ENCODE measurements at regions not wholly inside any gene's neighbourhood (a gene's known extent, or its start where the extent isn't known, plus 50 kb on each side); places are given as distances from the start of the nearest gene placed in this dataset.
A peak's percentile ranks its signal among the peaks of the same experiment; 100 is the strongest.

DNA sequence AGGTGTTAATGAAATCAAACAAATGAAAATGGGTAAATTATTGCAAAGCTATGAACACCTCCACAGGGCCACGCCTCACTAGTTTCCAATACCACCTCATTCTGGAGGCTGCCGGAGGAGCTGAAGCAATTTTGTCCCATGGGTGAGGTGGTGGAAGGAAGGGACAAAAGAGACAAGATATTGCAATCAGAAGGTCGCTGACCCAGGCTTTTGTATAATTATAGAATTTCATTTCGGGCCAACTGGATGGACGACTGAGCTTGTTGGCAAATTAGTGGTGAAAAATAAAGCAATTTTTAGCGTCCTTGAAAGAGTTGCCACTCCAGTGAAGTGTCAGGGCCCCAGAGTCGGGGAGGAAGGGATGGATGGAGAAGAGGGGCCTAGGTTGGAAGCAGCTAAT, 147.9 kb downstream of the CYLD start:
- POLR2A ChIA-PET: no interaction called here
- DNase-seq (ENCODE audit: low read depth): no peak
- H3K4me3 ChIP-seq (ENCODE audit: low read depth, low read length): no peak overlapping the region
- H3K27me3 ChIP-seq (ENCODE audit: control insufficient read depth, insufficient read depth, low read length): no peaks in the 10 kb centered on the region
- TF ChIP-seq, protein P1, sequence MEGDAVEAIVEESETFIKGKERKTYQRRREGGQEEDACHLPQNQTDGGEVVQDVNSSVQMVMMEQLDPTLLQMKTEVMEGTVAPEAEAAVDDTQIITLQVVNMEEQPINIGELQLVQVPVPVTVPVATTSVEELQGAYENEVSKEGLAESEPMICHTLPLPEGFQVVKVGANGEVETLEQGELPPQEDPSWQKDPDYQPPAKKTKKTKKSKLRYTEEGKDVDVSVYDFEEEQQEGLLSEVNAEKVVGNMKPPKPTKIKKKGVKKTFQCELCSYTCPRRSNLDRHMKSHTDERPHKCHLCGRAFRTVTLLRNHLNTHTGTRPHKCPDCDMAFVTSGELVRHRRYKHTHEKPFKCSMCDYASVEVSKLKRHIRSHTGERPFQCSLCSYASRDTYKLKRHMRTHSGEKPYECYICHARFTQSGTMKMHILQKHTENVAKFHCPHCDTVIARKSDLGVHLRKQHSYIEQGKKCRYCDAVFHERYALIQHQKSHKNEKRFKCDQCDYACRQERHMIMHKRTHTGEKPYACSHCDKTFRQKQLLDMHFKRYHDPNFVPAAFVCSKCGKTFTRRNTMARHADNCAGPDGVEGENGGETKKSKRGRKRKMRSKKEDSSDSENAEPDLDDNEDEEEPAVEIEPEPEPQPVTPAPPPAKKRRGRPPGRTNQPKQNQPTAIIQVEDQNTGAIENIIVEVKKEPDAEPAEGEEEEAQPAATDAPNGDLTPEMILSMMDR (IDR thresholded peaks at IDR 0.05; ENCODE audit: insufficient read depth, low read depth, low read length): no peak
- no peaks in the 10 kb centered on the region for H3K36me3 ChIP-seq (ENCODE audit: control insufficient read depth, insufficient read depth, low read length)
- CTCF ChIA-PET: no interaction called here

DNA sequence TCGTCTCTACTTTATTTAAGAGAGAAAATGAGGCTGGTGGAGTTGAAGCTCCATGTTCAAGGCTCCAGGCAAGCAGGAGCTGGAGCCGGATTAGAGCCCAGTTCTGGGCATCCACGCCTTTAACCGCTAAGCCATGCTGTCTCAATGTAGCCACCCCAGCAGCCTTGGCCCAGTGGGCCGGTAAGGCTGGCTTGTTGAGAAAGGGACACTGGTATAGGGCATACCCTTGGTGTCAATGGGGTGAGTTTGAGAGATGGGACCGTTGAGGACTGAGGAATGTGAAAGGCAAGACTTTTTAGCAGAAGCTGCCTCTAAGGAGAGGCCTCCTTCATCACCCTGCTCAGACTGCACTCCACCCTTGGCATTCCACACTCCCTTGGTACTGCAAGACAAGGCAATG, 147.4 kb downstream of the CYLD start:
- no peaks in the 10 kb centered on the region for H3K27me3 ChIP-seq (ENCODE audit: control insufficient read depth, insufficient read depth, low read length)
- POLR2A ChIA-PET: no interaction called here
- CTCF ChIA-PET: no interaction called here
- DNase-seq (ENCODE audit: low read depth): no peak
- TF ChIP-seq, protein P1 (IDR thresholded peaks at IDR 0.05; ENCODE audit: insufficient read depth, low read depth, low read length): no peak
- H3K4me3 ChIP-seq (ENCODE audit: low read depth, low read length): no peak overlapping the region
- no peaks in the 10 kb centered on the region for H3K36me3 ChIP-seq (ENCODE audit: control insufficient read depth, insufficient read depth, low read length)

- Histone ChIP-seq H3K36me3 (ENCODE audit: control insufficient read depth, insufficient read depth, low read length) (no peaks in the 10 kb centered on the region), H3K4me3 (ENCODE audit: low read depth, low read length) (no peak overlapping the region), H3K27me3 (ENCODE audit: control insufficient read depth, insufficient read depth, low read length) (no peaks in the 10 kb centered on the region)
- CTCF ChIA-PET: no interaction called here
- no peak for DNase-seq (ENCODE audit: low read depth)
- POLR2A ChIA-PET: no interaction called here
- TF ChIP-seq, protein P1 (IDR thresholded peaks at IDR 0.05; ENCODE audit: insufficient read depth, low read depth, low read length): no peak
Measured at GRCh38 chr16:50888486-50889261, 146.8 kb downstream of the CYLD start.

DNA sequence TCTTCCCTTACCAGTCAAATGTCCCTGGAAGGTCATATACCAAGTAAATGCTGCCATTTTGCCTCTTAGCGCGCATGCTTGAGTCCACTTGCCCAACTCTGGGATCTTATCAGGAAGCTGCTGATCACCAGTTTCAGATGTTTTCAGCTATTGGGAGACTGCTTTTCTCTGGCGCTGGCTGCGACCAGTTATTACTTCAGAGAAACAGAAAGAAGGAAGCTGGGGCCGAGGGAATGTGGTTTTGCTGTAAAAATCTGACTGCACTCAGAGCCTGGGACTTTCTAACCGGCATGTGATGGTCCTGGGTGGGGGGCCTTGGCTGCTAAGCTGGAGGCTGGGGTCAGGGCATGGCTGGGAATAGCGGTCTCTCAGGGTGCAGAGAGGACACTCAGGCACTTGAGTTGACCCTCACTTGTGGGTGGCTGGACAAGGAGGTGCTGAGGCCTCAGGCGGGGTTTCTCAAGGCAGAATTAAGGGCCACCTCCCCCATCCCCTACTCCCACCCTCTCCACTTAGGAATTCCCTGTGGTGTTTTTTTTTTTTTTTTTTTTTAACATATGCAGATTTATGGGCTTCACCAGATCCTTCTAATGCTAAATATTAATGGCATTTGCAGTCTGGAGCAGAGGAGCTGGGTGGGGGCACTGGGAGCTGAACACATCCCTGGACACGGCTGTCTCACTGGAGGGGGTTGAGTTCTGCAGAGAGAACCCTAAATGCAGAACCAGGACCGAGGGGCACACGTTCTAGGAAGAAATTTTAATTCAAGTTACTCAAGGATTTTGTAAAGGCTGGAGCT, 145.8 kb downstream of the CYLD start:
- Histone ChIP-seq H3K27me3 (ENCODE audit: control insufficient read depth, insufficient read depth, low read length) (no peaks in the 10 kb centered on the region), H3K36me3 (ENCODE audit: control insufficient read depth, insufficient read depth, low read length) (no peaks in the 10 kb centered on the region), H3K4me3 (ENCODE audit: low read depth, low read length) (no peak overlapping the region)
- DNase-seq (ENCODE audit: low read depth): no peak
- POLR2A ChIA-PET: no interaction called here
- CTCF ChIA-PET: no interaction called here
- TF ChIP-seq, protein P1 (IDR thresholded peaks at IDR 0.05; ENCODE audit: insufficient read depth, low read depth, low read length): no peak

DNA sequence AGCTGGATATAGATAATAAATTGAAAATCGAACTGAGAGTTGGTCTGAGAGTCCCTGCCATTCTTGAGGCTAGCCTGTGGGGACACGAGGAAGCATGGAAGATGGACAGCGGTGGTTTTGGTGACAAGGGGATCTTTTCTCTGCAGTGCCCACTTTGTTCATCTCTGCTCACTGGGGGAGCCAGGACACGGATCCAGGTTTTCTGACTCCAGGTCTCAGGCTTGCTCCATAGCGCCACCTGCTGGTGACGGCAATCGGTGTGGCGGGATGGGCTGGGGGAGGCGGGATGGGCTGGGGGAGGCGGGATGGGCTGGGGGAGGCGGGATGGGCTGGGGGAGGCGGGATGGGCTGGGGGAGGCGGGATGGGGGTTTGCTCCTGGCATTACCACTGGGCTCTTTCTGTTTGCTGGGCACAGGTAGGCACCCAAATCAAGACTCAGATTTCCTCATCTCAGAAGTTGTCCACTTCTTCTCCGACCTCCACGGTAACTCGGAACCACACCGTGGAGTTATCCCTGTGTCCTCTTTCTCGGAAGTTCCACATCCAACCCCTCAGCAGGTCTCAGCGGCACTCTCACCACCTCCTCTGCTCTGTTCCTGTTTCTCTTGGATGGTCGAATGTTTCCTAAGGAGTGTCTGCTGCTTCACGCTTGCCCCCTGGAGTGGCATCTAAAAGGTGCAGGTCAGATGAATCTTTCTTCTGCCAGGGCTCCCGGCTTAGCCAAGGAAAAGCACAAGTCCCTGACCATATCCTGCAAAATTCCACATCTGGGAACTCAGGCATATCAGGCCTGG, 142.4 kb downstream of the CYLD start:
- ChIA-PET CTCF (no interaction called here), POLR2A (no interaction called here)
- TF ChIP-seq, protein P1 (IDR thresholded peaks at IDR 0.05; ENCODE audit: insufficient read depth, low read depth, low read length): 0 out of 2 replicates have a peak, but pooled peaks have one; percentile 7
- DNase-seq (ENCODE audit: low read depth): no peak
- Histone ChIP-seq H3K4me3 (ENCODE audit: low read depth, low read length) (no peak overlapping the region), H3K27me3 (ENCODE audit: control insufficient read depth, insufficient read depth, low read length) (no peaks in the 10 kb centered on the region), H3K36me3 (ENCODE audit: control insufficient read depth, insufficient read depth, low read length) (no peaks in the 10 kb centered on the region)
